ENCODE measurements at regions not wholly inside any gene's neighbourhood (a gene's known extent, or its start where the extent isn't known, plus 50 kb on each side); places are given as distances from the start of the nearest gene placed in this dataset.

GRCh38 chr6:147759093-147759492 is 250.6 kb downstream of the SAMD5 start:
- Mint-ChIP-seq H3K4me3 (no peak overlapping the region), H3K9me3 (peaks cover 0 to 17% (median 7%) of the 10 kb centered on the region in 6 donors), H3K4me1 (no peaks in the 10 kb centered on the region), H3K36me3 (no peaks in the 10 kb centered on the region), H3K27me3 (ENCODE audit: low read depth in 3 of 3) (peaks cover 0 to 3% (median 2%) of the 10 kb centered on the region in 3 donors), H3K27ac (no peak overlapping the region)
- DNase-seq: no peak

- H3K27ac Mint-ChIP-seq: no peak overlapping the region
- DNase-seq: no peak
- H3K4me1 Mint-ChIP-seq: no peaks in the 10 kb centered on the region
- H3K36me3 Mint-ChIP-seq: no peaks in the 10 kb centered on the region
- peaks cover 0 to 14% (median 7%) of the 10 kb centered on the region in 6 donors for H3K9me3 Mint-ChIP-seq
- peaks cover 0 to 3% (median 2%) of the 10 kb centered on the region in 3 donors for H3K27me3 Mint-ChIP-seq (ENCODE audit: low read depth in 3 of 3)
- no peak overlapping the region for H3K4me3 Mint-ChIP-seq
Measured at GRCh38 chr6:147759536-147759935, 251.0 kb downstream of the SAMD5 start.

DNA sequence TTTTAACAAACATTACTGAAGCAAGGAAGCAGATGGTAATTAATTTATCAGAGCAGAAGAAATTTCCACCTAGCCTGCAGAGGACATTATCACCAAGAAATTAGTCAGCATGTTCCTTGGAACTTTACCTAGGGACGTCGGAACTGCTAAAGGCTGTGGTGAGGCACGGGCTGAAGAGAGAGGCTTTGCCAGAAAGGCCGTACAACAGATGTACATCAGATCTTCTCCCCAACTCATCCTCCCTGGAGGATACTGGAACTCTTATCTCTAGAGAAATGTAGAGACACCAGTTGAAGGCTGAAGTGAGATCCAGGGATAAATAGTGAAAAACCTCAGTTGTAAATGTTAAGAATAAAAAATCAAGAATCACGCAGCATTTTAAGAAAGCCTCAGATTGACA is 257.1 kb downstream of the SAMD5 start:
- no peak for DNase-seq
- Mint-ChIP-seq H3K4me1 (no peaks in the 10 kb centered on the region), H3K36me3 (no peaks in the 10 kb centered on the region), H3K4me3 (no peak overlapping the region), H3K9me3 (peaks cover 0 to 11% (median 3%) of the 10 kb centered on the region in 6 donors), H3K27ac (no peak overlapping the region), H3K27me3 (ENCODE audit: low read depth in 3 of 3) (no peaks in the 10 kb centered on the region)

DNA sequence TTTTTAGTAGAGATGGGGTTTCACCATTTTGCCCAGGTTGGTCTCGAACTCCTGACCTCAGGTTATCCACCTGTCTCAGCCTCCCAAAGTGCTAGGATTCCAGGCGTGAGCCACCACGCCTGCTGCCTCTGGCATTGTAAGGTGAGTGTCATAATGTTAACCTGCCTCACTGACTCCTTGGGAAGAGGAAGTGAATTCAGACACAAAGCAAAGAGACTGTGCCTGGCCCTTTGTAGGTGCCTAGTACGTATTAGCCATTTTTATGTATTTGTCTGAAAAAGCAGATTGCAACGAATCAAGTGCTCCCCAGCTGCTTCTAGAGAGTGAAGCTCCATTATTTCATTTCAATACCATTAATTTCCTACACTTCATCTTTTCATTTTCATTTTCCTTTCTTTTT is 260.5 kb downstream of the SAMD5 start:
- Mint-ChIP-seq H3K9me3 (peaks cover 1 to 11% (median 5%) of the 10 kb centered on the region in 6 donors), H3K36me3 (no peaks in the 10 kb centered on the region), H3K4me3 (no peak overlapping the region)

GRCh38 chr6:147769496-147770087 is 261.1 kb downstream of the SAMD5 start:
- H3K27ac Mint-ChIP-seq: no peak overlapping the region
- H3K4me1 Mint-ChIP-seq: no peaks in the 10 kb centered on the region
- no peak overlapping the region for H3K4me3 Mint-ChIP-seq
- peaks cover 1 to 11% (median 5%) of the 10 kb centered on the region in 6 donors for H3K9me3 Mint-ChIP-seq
- H3K27me3 Mint-ChIP-seq (ENCODE audit: low read depth in 3 of 3): no peaks in the 10 kb centered on the region
- DNase-seq: no peak
- H3K36me3 Mint-ChIP-seq: no peaks in the 10 kb centered on the region

More for the DNA sequence above, 260.5 kb downstream of the SAMD5 start:
- no peaks in the 10 kb centered on the region for H3K4me1 Mint-ChIP-seq
- no peak overlapping the region for H3K27ac Mint-ChIP-seq
- DNase-seq: no peak
- H3K27me3 Mint-ChIP-seq (ENCODE audit: low read depth in 3 of 3): no peaks in the 10 kb centered on the region

- no peaks in the 10 kb centered on the region for H3K36me3 Mint-ChIP-seq
- no peak overlapping the region for H3K27ac Mint-ChIP-seq
- peaks cover 1 to 8% (median 5%) of the 10 kb centered on the region in 6 donors for H3K9me3 Mint-ChIP-seq
- no peak overlapping the region for H3K4me3 Mint-ChIP-seq
- no peaks in the 10 kb centered on the region for H3K4me1 Mint-ChIP-seq
- no peaks in the 10 kb centered on the region for H3K27me3 Mint-ChIP-seq (ENCODE audit: low read depth in 3 of 3)
- DNase-seq: no peak
Measured at GRCh38 chr6:147770221-147770620, 261.7 kb downstream of the SAMD5 start.

DNA sequence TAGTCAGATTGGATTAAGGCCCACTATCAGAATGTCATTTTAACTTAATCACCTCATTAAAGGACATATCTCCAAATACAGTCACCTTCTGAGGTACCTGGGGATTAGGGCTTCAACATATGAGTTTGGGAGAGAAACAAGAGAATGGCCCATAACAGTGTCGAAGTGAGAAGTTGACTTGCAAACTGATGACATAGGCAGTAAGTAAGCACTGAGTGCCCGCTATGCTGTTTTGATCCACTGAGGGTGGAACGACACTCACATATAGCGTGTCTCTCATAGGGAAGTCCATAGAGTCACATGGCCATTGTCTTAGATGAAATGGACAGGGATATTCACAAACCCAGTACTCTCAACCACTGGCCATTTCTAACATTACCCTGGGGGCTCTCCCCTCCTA is 264.2 kb downstream of the SAMD5 start:
- no peak for DNase-seq
- Mint-ChIP-seq H3K9me3 (peaks cover 0 to 5% (median 2%) of the 10 kb centered on the region in 6 donors), H3K36me3 (no peaks in the 10 kb centered on the region), H3K27ac (no peak overlapping the region), H3K4me3 (no peak overlapping the region), H3K27me3 (ENCODE audit: low read depth in 3 of 3) (no peaks in the 10 kb centered on the region), H3K4me1 (no peaks in the 10 kb centered on the region)

DNA sequence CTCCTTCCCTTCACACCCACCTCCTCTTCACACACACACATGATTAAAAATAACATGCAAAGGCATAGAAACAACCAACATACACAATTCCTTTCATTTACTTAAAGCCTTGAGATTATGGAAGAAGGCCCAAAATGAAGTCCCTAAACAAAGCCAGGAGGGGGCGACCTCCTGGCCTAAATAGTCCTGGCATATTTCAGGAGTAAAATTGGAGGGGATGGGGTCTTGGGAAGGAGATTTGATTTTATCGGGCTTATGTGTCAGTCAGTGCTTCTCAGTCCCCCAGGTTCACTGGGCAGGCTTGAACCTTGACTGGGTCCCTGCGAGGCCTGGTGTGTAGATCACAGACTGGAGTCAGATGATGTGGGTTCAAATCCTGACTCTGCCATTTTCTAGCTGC is 266.4 kb downstream of the SAMD5 start:
- H3K36me3 Mint-ChIP-seq: no peaks in the 10 kb centered on the region
- peaks cover 0 to 11% (median 3%) of the 10 kb centered on the region in 6 donors for H3K9me3 Mint-ChIP-seq
- H3K27me3 Mint-ChIP-seq (ENCODE audit: low read depth in 3 of 3): peaks cover 0 to 2% (median 0%) of the 10 kb centered on the region in 3 donors
- H3K27ac Mint-ChIP-seq: no peak overlapping the region
- DNase-seq: no peak
- no peak overlapping the region for H3K4me3 Mint-ChIP-seq
- no peaks in the 10 kb centered on the region for H3K4me1 Mint-ChIP-seq

GRCh38 chr6:147776631-147777213 is 268.2 kb downstream of the SAMD5 start:
- Mint-ChIP-seq H3K36me3 (no peaks in the 10 kb centered on the region), H3K4me1 (no peaks in the 10 kb centered on the region), H3K4me3 (no peak overlapping the region), H3K27ac (no peak overlapping the region), H3K27me3 (ENCODE audit: low read depth in 3 of 3) (peaks cover 0 to 3% (median 0%) of the 10 kb centered on the region in 3 donors), H3K9me3 (peaks cover 0 to 6% (median 3%) of the 10 kb centered on the region in 6 donors)
- no peak for DNase-seq

DNA sequence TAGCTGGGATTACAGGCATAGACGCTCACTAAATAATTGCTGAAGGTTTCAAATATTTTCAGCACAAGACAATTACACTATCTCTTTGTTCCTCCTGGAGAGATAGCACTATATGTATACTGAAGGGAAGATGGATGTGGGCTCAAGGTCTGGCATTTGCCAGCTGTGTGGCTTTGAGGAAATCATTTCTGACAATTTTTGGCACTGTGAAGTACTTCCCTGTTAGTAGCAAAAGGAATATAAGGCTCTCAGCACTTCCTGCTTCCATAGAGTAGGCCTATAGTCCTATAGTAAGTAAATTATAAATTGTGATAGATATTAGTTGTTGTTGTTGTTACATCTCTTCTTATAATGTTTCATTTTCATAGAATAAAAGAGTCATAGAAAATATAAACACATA is 271.1 kb downstream of the SAMD5 start:
- Mint-ChIP-seq H3K27me3 (ENCODE audit: low read depth in 3 of 3) (peaks cover 0 to 3% (median 0%) of the 10 kb centered on the region in 3 donors), H3K9me3 (peaks cover 0 to 6% (median 3%) of the 10 kb centered on the region in 6 donors), H3K36me3 (no peaks in the 10 kb centered on the region), H3K27ac (no peak overlapping the region), H3K4me3 (no peak overlapping the region), H3K4me1 (no peaks in the 10 kb centered on the region)
- DNase-seq: no peak

- no peak overlapping the region for H3K4me3 Mint-ChIP-seq
- H3K36me3 Mint-ChIP-seq: no peaks in the 10 kb centered on the region
- H3K27ac Mint-ChIP-seq: no peak overlapping the region
- peaks cover 0 to 3% (median 3%) of the 10 kb centered on the region in 3 donors for H3K27me3 Mint-ChIP-seq (ENCODE audit: low read depth in 3 of 3)
- no peak for DNase-seq
- H3K4me1 Mint-ChIP-seq: no peaks in the 10 kb centered on the region
- peaks cover 2 to 11% (median 4%) of the 10 kb centered on the region in 6 donors for H3K9me3 Mint-ChIP-seq
Measured at GRCh38 chr6:147782302-147782701, 273.8 kb downstream of the SAMD5 start.

DNA sequence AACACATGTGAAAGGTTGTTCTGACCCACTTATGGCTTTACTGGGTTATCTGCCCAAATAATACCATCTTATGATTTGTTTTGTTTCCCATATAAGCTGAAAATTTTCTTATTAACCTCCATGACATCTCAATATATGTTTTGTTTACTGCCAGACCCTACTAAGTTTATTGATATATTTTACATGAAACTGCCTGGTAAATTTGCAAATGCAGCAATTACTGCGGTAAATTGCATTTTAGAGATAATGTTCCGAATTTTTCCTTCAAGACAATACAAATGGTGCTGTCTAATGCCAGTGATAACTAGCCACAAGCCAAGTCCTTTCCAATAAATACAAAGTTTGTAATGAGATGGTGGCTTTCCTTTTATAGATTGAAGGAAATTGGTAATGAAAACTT is 275.9 kb downstream of the SAMD5 start:
- no peaks in the 10 kb centered on the region for H3K4me1 Mint-ChIP-seq
- DNase-seq: no peak
- H3K27ac Mint-ChIP-seq: no peak overlapping the region
- no peaks in the 10 kb centered on the region for H3K36me3 Mint-ChIP-seq
- peaks cover 0 to 3% (median 3%) of the 10 kb centered on the region in 3 donors for H3K27me3 Mint-ChIP-seq (ENCODE audit: low read depth in 3 of 3)
- peaks cover 0 to 5% (median 3%) of the 10 kb centered on the region in 6 donors for H3K9me3 Mint-ChIP-seq
- H3K4me3 Mint-ChIP-seq: no peak overlapping the region

DNA sequence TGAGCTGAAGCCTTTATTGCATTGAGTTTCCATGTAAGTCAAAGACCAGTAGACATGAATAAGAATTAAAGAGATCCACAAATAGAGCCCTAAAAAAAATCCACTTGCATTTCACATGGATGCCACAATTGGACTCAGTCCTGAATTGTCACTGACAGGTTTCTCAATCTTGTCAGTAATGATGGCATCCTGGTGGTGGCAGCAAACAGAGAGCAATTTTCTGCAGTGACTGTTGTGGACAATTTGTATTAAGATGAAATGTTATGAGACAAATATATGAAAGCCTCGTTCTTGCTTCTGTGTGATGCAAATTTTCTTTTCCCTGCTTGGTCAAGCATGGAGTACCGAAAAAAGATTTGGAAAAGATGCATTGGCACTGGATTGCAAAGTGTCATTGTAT is 278.9 kb downstream of the SAMD5 start:
- no peak overlapping the region for H3K27ac Mint-ChIP-seq
- DNase-seq: no peak
- no peaks in the 10 kb centered on the region for H3K36me3 Mint-ChIP-seq
- peaks cover 0 to 3% (median 0%) of the 10 kb centered on the region in 3 donors for H3K27me3 Mint-ChIP-seq (ENCODE audit: low read depth in 3 of 3)
- no peak overlapping the region for H3K4me3 Mint-ChIP-seq
- H3K4me1 Mint-ChIP-seq: no peaks in the 10 kb centered on the region
- peaks cover 0 to 11% (median 4%) of the 10 kb centered on the region in 6 donors for H3K9me3 Mint-ChIP-seq

DNA sequence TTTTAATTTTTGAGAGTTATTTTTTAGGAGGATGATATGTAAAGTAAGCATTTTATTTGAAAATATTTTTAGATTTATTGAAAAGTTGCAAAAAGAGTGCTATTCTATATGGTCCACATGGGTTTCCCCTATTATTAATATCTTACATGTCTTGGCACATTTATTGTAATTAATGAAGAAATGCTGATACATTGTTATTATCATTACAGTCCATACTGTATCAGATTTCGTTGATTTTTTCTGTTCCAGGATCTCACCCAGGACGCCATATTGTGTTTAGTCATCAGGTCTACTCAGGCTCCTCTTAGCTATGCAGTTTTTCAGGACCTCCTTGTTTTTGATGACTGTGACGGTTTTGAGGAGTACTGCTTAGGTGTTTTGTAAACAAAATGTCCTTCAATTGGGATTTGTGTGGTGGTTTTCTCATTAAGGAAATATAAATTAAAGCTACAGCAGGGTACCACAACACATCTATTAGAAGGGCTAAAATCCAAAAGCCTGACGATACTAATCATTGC is 281.0 kb downstream of the SAMD5 start:
- Mint-ChIP-seq H3K36me3 (no peaks in the 10 kb centered on the region), H3K9me3 (peaks cover 0 to 12% (median 4%) of the 10 kb centered on the region in 6 donors), H3K27me3 (ENCODE audit: low read depth in 3 of 3) (peaks cover 0 to 3% (median 0%) of the 10 kb centered on the region in 3 donors), H3K27ac (no peak overlapping the region), H3K4me1 (no peaks in the 10 kb centered on the region), H3K4me3 (no peak overlapping the region)
- no peak for DNase-seq

Measured in immature natural killer cell (primary cell).